Nephron (organoid): ENCODE measurements at regions not wholly inside any gene's neighbourhood (a gene's known extent, or its start where the extent isn't known, plus 50 kb on each side); places are given as distances from the start of the nearest gene placed in this dataset.
"Not testable (repeated sequence)": the region's sequence is repeated elsewhere in the genome, so short reads cannot be mapped to it uniquely, and the experiment has no call there.

Source experiments
- H3K27ac Mint-ChIP-seq, 3 experiments: 2 replicates each; pipeline ENCODE4 v1.8.0; 2020; ENCODE audit warnings: mixed read lengths in 3 of 3, mild to moderate bottlenecking in 2 of 3, moderate library complexity in 1 of 3
- H3K27me3 Mint-ChIP-seq: 2 replicates; pipeline ENCODE4 v1.8.0; 2021; ENCODE audit warnings: low read depth, mild to moderate bottlenecking, moderate library complexity, mixed read lengths
- H3K36me3 Mint-ChIP-seq: 2 replicates; pipeline ENCODE4 v1.8.0; 2020; ENCODE audit warnings: low read depth, mixed read lengths
- H3K4me1 Mint-ChIP-seq: 2 replicates; pipeline ENCODE4 v1.8.0; 2020; ENCODE audit warnings: mixed read lengths
- H3K4me3 Mint-ChIP-seq, 3 experiments: 2 replicates each; pipeline ENCODE4 v1.8.0; 2020; ENCODE audit warnings: mild to moderate bottlenecking in 3 of 3, mixed read lengths in 3 of 3, moderate library complexity in 2 of 3
- H3K9me3 Mint-ChIP-seq: 2 replicates; pipeline ENCODE4 v1.8.0; 2020; ENCODE audit warnings: mixed read lengths

- not testable (repeated sequence) for H3K4me1 Mint-ChIP-seq, H3K27me3 Mint-ChIP-seq, H3K27ac Mint-ChIP-seq, H3K4me3 Mint-ChIP-seq, H3K36me3 Mint-ChIP-seq, H3K9me3 Mint-ChIP-seq
These were observed 115.0 kb upstream of the NBPF9 start for GRCh38 chr1:149218080-149218988.

GRCh38 chr1:149219539-149219938, 116.2 kb upstream of the NBPF9 start:
- not testable (repeated sequence) for H3K27me3 Mint-ChIP-seq, H3K27ac Mint-ChIP-seq, H3K4me3 Mint-ChIP-seq, H3K9me3 Mint-ChIP-seq, H3K36me3 Mint-ChIP-seq, H3K4me1 Mint-ChIP-seq

- not testable (repeated sequence) for H3K9me3 Mint-ChIP-seq, H3K27ac Mint-ChIP-seq, H3K4me3 Mint-ChIP-seq
These were observed 117.2 kb upstream of the NBPF9 start for GRCh38 chr1:149220463-149221074.

GRCh38 chr1:149227933-149228665, 124.7 kb upstream of the NBPF9 start:
- H3K9me3 Mint-ChIP-seq, H3K36me3 Mint-ChIP-seq, H3K4me3 Mint-ChIP-seq, H3K4me1 Mint-ChIP-seq, H3K27me3 Mint-ChIP-seq: not testable (repeated sequence)
- peak overlapping the region in 1 of 3 experiments; percentile 81 for H3K27ac Mint-ChIP-seq

More at GRCh38 chr1:149220463-149221074, 117.2 kb upstream of the NBPF9 start:
- not testable (repeated sequence) for H3K4me1 Mint-ChIP-seq, H3K36me3 Mint-ChIP-seq, H3K27me3 Mint-ChIP-seq

GRCh38 chr1:149228672-149229585, 125.6 kb upstream of the NBPF9 start:
- not testable (repeated sequence) for H3K4me3 Mint-ChIP-seq, H3K9me3 Mint-ChIP-seq, H3K27me3 Mint-ChIP-seq, H3K36me3 Mint-ChIP-seq, H3K27ac Mint-ChIP-seq, H3K4me1 Mint-ChIP-seq

- H3K9me3 Mint-ChIP-seq, H3K27me3 Mint-ChIP-seq, H3K36me3 Mint-ChIP-seq, H3K4me3 Mint-ChIP-seq, H3K4me1 Mint-ChIP-seq, H3K27ac Mint-ChIP-seq: not testable (repeated sequence)
These were observed 126.5 kb upstream of the NBPF9 start for GRCh38 chr1:149229813-149230212.

GRCh38 chr1:149234926-149235914, 131.9 kb upstream of the NBPF9 start:
- H3K27ac Mint-ChIP-seq, H3K9me3 Mint-ChIP-seq, H3K27me3 Mint-ChIP-seq, H3K4me3 Mint-ChIP-seq, H3K36me3 Mint-ChIP-seq, H3K4me1 Mint-ChIP-seq: not testable (repeated sequence)

GRCh38 chr1:149237515-149237914, 134.2 kb upstream of the NBPF9 start:
- H3K27ac Mint-ChIP-seq, H3K4me1 Mint-ChIP-seq, H3K36me3 Mint-ChIP-seq: not testable (repeated sequence)

GRCh38 chr1:149239897-149240508, 136.7 kb upstream of the NBPF9 start:
- not testable (repeated sequence) for H3K27ac Mint-ChIP-seq, H3K27me3 Mint-ChIP-seq, H3K4me1 Mint-ChIP-seq, H3K36me3 Mint-ChIP-seq, H3K4me3 Mint-ChIP-seq, H3K9me3 Mint-ChIP-seq

More at GRCh38 chr1:149237515-149237914, 134.2 kb upstream of the NBPF9 start:
- H3K4me3 Mint-ChIP-seq, H3K9me3 Mint-ChIP-seq, H3K27me3 Mint-ChIP-seq: not testable (repeated sequence)

- H3K36me3 Mint-ChIP-seq, H3K27me3 Mint-ChIP-seq, H3K9me3 Mint-ChIP-seq: not testable (repeated sequence)
These were observed 137.2 kb upstream of the NBPF9 start for GRCh38 chr1:149240530-149240929.

GRCh38 chr1:149241272-149241671, 137.9 kb upstream of the NBPF9 start:
- H3K9me3 Mint-ChIP-seq, H3K36me3 Mint-ChIP-seq, H3K27ac Mint-ChIP-seq, H3K27me3 Mint-ChIP-seq, H3K4me3 Mint-ChIP-seq, H3K4me1 Mint-ChIP-seq: not testable (repeated sequence)

More at GRCh38 chr1:149240530-149240929, 137.2 kb upstream of the NBPF9 start:
- H3K27ac Mint-ChIP-seq, H3K4me1 Mint-ChIP-seq, H3K4me3 Mint-ChIP-seq: not testable (repeated sequence)

GRCh38 chr1:149243572-149243971, 140.2 kb upstream of the NBPF9 start:
- not testable (repeated sequence) for H3K27me3 Mint-ChIP-seq, H3K4me1 Mint-ChIP-seq, H3K9me3 Mint-ChIP-seq, H3K4me3 Mint-ChIP-seq, H3K27ac Mint-ChIP-seq, H3K36me3 Mint-ChIP-seq

GRCh38 chr1:149244621-149245020, 141.3 kb upstream of the NBPF9 start:
- not testable (repeated sequence) for H3K4me3 Mint-ChIP-seq, H3K9me3 Mint-ChIP-seq, H3K36me3 Mint-ChIP-seq, H3K4me1 Mint-ChIP-seq, H3K27me3 Mint-ChIP-seq, H3K27ac Mint-ChIP-seq
